H9 (cell line): ENCODE measurements at regions not wholly inside any gene's neighbourhood (a gene's known extent, or its start where the extent isn't known, plus 50 kb on each side); places are given as distances from the start of the nearest gene placed in this dataset.

ENCODE experiments used
- DNase-seq: peaks from one replicate; pipeline ENCODE4 v3.0.0-alpha.2; 2017
- H2AFZ ChIP-seq: one replicate; pipeline ENCODE4 v1.6.1; 2013; ENCODE audit warnings: mild to moderate bottlenecking, low read length, control low read depth, moderate library complexity
- H2AK5ac ChIP-seq: 2 replicates; pipeline ENCODE4 v1.6.1; 2013; ENCODE audit warnings: low read length, control low read depth, mixed read lengths; ENCODE audit not compliant: insufficient read length
- H2BK120ac ChIP-seq: one replicate; pipeline ENCODE4 v1.6.1; 2013; ENCODE audit warnings: low read depth, mild to moderate bottlenecking, low read length, control low read depth, inconsistent platforms; ENCODE audit not compliant: poor library complexity, severe bottlenecking
- H2BK12ac ChIP-seq: 2 replicates; pipeline ENCODE4 v1.6.1; 2013; ENCODE audit warnings: low read length, control low read depth, mixed read lengths, low read depth; ENCODE audit not compliant: insufficient read length
- H2BK15ac ChIP-seq: 2 replicates; pipeline ENCODE4 v1.6.1; 2013; ENCODE audit warnings: low read depth, low read length, control low read depth
- H2BK20ac ChIP-seq: one replicate; pipeline ENCODE4 v1.6.1; 2013; ENCODE audit warnings: low read depth, mild to moderate bottlenecking, low read length, control low read depth, inconsistent platforms; ENCODE audit not compliant: poor library complexity, severe bottlenecking
- H2BK5ac ChIP-seq: 2 replicates; pipeline ENCODE4 v1.6.1; 2013; ENCODE audit warnings: low read length, control low read depth, mixed read lengths; ENCODE audit not compliant: insufficient read length
- H3K14ac ChIP-seq: 2 replicates; pipeline ENCODE4 v1.6.1; 2013; ENCODE audit warnings: low read length, control low read depth; ENCODE audit not compliant: insufficient read depth
- H3K18ac ChIP-seq: 2 replicates; pipeline ENCODE4 v1.6.1; 2013; ENCODE audit warnings: low read depth, mild to moderate bottlenecking, mixed read lengths, low read length, control low read depth; ENCODE audit not compliant: insufficient read length
- H3K23ac ChIP-seq: 2 replicates; pipeline ENCODE4 v1.6.1; 2013; ENCODE audit warnings: low read length, control low read depth, mixed read lengths, low read depth; ENCODE audit not compliant: insufficient read length
- H3K23me2 ChIP-seq: 2 replicates; pipeline ENCODE4 v1.6.1; 2013; ENCODE audit warnings: low read depth, mild to moderate bottlenecking, mixed read lengths, low read length, control low read depth; ENCODE audit not compliant: insufficient read length, poor library complexity, severe bottlenecking
- H3K27ac ChIP-seq: 2 replicates; pipeline ENCODE4 v1.5.1; 2013; ENCODE audit warnings: low read length, control low read depth, mixed read lengths, low read depth; ENCODE audit not compliant: insufficient read length
- H3K27me3 ChIP-seq: 2 replicates; pipeline ENCODE4 v1.6.1; 2013; ENCODE audit warnings: low read length, control low read depth, inconsistent platforms; ENCODE audit not compliant: insufficient read depth
- H3K4ac ChIP-seq: 2 replicates; pipeline ENCODE4 v1.6.1; 2013; ENCODE audit warnings: low read depth, mild to moderate bottlenecking, control low read depth, inconsistent platforms, low read length, moderate library complexity
- H3K4me1 ChIP-seq: 2 replicates; pipeline ENCODE4 v1.6.1; 2013; ENCODE audit warnings: low read length, control low read depth, inconsistent platforms; ENCODE audit not compliant: insufficient read depth
- H3K4me2 ChIP-seq: 2 replicates; pipeline ENCODE4 v1.6.1; 2013; ENCODE audit warnings: low read length, control low read depth, mixed read lengths; ENCODE audit not compliant: insufficient read length, insufficient read depth
- H3K56ac ChIP-seq: 2 replicates; pipeline ENCODE4 v1.6.1; 2013; ENCODE audit warnings: low read depth, mild to moderate bottlenecking, mixed read lengths, low read length, control low read depth; ENCODE audit not compliant: insufficient read length
- H3K79me1 ChIP-seq: 2 replicates; pipeline ENCODE4 v1.6.1; 2013; ENCODE audit warnings: low read depth, mild to moderate bottlenecking, moderate library complexity, low read length, control low read depth, inconsistent platforms; ENCODE audit not compliant: insufficient read depth, poor library complexity, severe bottlenecking
- H3K79me2 ChIP-seq: 2 replicates; pipeline ENCODE4 v1.6.1; 2013; ENCODE audit warnings: low read length, control low read depth, inconsistent platforms; ENCODE audit not compliant: insufficient read depth
- H3K9ac ChIP-seq: 2 replicates; pipeline ENCODE4 v1.6.1; 2013; ENCODE audit warnings: low read length, control low read depth, mixed read lengths; ENCODE audit not compliant: insufficient read length; ENCODE audit errors: extremely low read depth
- H3K9me3 ChIP-seq: one replicate; pipeline ENCODE4 v1.6.1; 2013; ENCODE audit warnings: low read depth, low read length, inconsistent platforms; ENCODE audit not compliant: control insufficient read depth
- H3T11ph ChIP-seq: one replicate; pipeline ENCODE4 v1.6.1; 2013; ENCODE audit warnings: mild to moderate bottlenecking, low read length, control low read depth, inconsistent platforms
- H4K20me1 ChIP-seq: one replicate; pipeline ENCODE4 v1.6.1; 2013; ENCODE audit not compliant: control insufficient read depth, insufficient read length, insufficient read depth
- H4K5ac ChIP-seq: 2 replicates; pipeline ENCODE4 v1.6.1; 2013; ENCODE audit warnings: low read depth, mild to moderate bottlenecking, mixed read lengths, low read length, control low read depth; ENCODE audit not compliant: insufficient read length
- H4K8ac ChIP-seq: replicated peaks from 2 replicates; pipeline ENCODE4 v1.6.1; 2013; ENCODE audit warnings: low read length, control low read depth, mixed read lengths, low read depth; ENCODE audit not compliant: insufficient read length
- H4K91ac ChIP-seq: 2 replicates; pipeline ENCODE4 v1.6.1; 2013; ENCODE audit warnings: low read depth, mild to moderate bottlenecking, moderate library complexity, mixed read lengths, low read length, control low read depth; ENCODE audit not compliant: insufficient read length
- H3K27ac Mint-ChIP-seq, 3 experiments: 2 replicates in 2 of 3; 3 replicates in 1 of 3; pipeline ENCODE4 v1.8.0; 2020 to 2021; ENCODE audit warnings: mixed read lengths in 3 of 3, mild to moderate bottlenecking in 1 of 3, moderate library complexity in 1 of 3
- H3K27me3 Mint-ChIP-seq: 2 replicates; pipeline ENCODE4 v1.8.0; 2021; ENCODE audit warnings: low read depth, mild to moderate bottlenecking, moderate library complexity, mixed read lengths
- H3K36me3 Mint-ChIP-seq, 3 experiments: 2 replicates in 2 of 3; 3 replicates in 1 of 3; pipeline ENCODE4 v1.8.0; 2020 to 2021; ENCODE audit warnings: low read depth in 3 of 3, mixed read lengths in 3 of 3; ENCODE audit not compliant: insufficient read depth in 1 of 3
- H3K4me1 Mint-ChIP-seq, 2 experiments: 2 replicates each; pipeline ENCODE4 v1.8.0; 2020; ENCODE audit warnings: mixed read lengths in 2 of 2
- H3K4me3 Mint-ChIP-seq, 2 experiments: 2 replicates in 1 of 2; 3 replicates in 1 of 2; pipeline ENCODE4 v1.8.0; 2020 to 2021; ENCODE audit warnings: mild to moderate bottlenecking in 2 of 2, mixed read lengths in 2 of 2, moderate library complexity in 1 of 2
- H3K9me3 Mint-ChIP-seq, 2 experiments: 2 replicates in 1 of 2; 3 replicates in 1 of 2; pipeline ENCODE4 v1.8.0; 2020; ENCODE audit warnings: mild to moderate bottlenecking in 2 of 2, mixed read lengths in 2 of 2, moderate library complexity in 1 of 2
- WGBS: extraction: QIAGEN DNeasy Blood & Tissue Kit; methylation state at CpG from one replicate; pipeline ENCODE4 v1.1.7; 2013; ENCODE audit warnings: missing lambda C conversion rate, low lambda C conversion rate, mixed read lengths; ENCODE audit not compliant: insufficient read length; ENCODE audit errors: extremely low coverage; 5-methylcytosine and 5-hydroxymethylcytosine counted together
- TF ChIP-seq, protein P1 (sequence below): fragments of 200-600 bp; sonication (generic); conservative IDR thresholded peaks from 3 replicates; pipeline ENCODE4 v1.8.0; 2021; ENCODE audit warnings: antibody characterized with exemption, mild to moderate bottlenecking

DNA sequence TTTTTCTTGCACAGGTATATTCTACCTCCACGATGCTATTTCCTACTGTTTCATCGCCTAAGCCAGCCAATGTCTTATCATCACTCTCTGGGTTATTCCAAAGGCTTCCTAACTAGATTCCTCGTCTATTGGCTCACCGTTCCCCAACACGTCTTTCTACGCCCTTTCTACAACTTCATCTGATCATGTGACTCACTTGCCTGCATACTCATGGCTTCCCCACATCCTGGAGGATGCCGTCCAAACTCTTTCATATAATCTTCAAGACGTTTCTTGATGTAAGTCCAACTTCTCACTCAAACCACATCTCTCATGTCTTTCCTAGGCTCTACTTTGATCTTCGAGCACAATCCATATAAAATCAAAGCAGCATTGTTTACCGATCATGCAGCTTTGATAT is 322.0 kb upstream of the PPARGC1A start:
- Histone ChIP-seq H3K4ac (no peak overlapping the region), H3K9me3 (no peaks in the 10 kb centered on the region), H4K5ac (no peak overlapping the region), H3K4me1 (no peaks in the 10 kb centered on the region), H3K56ac (no peak overlapping the region), H3K79me2 (no peaks in the 10 kb centered on the region), H2BK15ac (no peak overlapping the region), H3K23me2 (no peaks in the 10 kb centered on the region), H2AK5ac (no peak overlapping the region), H3K4me2 (no peak overlapping the region), H4K8ac (no peak overlapping the region), H2BK120ac (no peak overlapping the region), H3K79me1 (no peaks in the 10 kb centered on the region), H3T11ph (no peak overlapping the region), H4K91ac (no peak overlapping the region), H3K9ac (no peak overlapping the region), H4K20me1 (no peaks in the 10 kb centered on the region), H3K23ac (no peak overlapping the region), H3K18ac (no peak overlapping the region), H2AFZ (no peak overlapping the region), H2BK12ac (no peak overlapping the region), H2BK20ac (no peak overlapping the region), H3K14ac (no peak overlapping the region), H2BK5ac (no peak overlapping the region), H3K27me3 (no peaks in the 10 kb centered on the region), H3K27ac (no peak overlapping the region)
- no peak overlapping the region for H3K27ac Mint-ChIP-seq
- TF ChIP-seq, protein P1, sequence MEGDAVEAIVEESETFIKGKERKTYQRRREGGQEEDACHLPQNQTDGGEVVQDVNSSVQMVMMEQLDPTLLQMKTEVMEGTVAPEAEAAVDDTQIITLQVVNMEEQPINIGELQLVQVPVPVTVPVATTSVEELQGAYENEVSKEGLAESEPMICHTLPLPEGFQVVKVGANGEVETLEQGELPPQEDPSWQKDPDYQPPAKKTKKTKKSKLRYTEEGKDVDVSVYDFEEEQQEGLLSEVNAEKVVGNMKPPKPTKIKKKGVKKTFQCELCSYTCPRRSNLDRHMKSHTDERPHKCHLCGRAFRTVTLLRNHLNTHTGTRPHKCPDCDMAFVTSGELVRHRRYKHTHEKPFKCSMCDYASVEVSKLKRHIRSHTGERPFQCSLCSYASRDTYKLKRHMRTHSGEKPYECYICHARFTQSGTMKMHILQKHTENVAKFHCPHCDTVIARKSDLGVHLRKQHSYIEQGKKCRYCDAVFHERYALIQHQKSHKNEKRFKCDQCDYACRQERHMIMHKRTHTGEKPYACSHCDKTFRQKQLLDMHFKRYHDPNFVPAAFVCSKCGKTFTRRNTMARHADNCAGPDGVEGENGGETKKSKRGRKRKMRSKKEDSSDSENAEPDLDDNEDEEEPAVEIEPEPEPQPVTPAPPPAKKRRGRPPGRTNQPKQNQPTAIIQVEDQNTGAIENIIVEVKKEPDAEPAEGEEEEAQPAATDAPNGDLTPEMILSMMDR = no peak
- H3K36me3 Mint-ChIP-seq = no peaks in the 10 kb centered on the region
- H3K4me1 Mint-ChIP-seq = peaks cover 10 to 15% of the 10 kb centered on the region in 2 experiments
- H3K27me3 Mint-ChIP-seq = no peaks in the 10 kb centered on the region
- WGBS = 100% methylated on average over 4 of the region's 10 CpGs
- H3K9me3 Mint-ChIP-seq = no peaks in the 10 kb centered on the region
- DNase-seq = no peak
- H3K4me3 Mint-ChIP-seq = no peak overlapping the region
